ENCODE measurements at regions not wholly inside any gene's neighbourhood (a gene's known extent, or its start where the extent isn't known, plus 50 kb on each side); places are given as distances from the start of the nearest gene placed in this dataset.

DNA sequence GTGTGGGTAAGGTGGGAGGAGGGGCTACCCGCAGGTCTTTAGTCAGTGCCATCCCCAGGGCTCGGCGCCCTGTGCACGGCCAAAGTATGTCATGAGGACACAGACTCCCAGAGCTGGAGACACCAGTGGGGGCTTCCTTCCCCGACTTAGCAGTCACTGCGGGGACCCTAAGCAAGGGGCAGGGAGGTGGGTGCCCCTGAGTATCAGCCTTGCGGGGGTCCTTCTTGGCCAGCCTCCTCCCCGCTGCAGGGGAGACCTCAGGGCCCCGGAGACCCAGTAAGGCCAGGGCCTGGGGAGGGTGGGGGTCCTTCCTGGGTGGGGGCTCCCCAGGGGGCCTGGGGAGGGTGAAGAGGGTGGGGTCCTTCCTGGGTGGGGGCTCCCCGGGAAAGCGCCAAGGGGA is 673.8 kb downstream of the BRD1 start:
- Histone ChIP-seq H3K9ac (ENCODE audit: low read length) (no peak overlapping the region), H3K36me3 (ENCODE audit: insufficient read depth, low read length) (no peaks in the 10 kb centered on the region), H4K20me1 (ENCODE audit: insufficient read depth, low read depth, low read length) (no peaks in the 10 kb centered on the region), H3K27me3 (ENCODE audit: low read length) (no peaks in the 10 kb centered on the region), H3K9me2 (replicated peaks; ENCODE audit: insufficient read depth, low read length) (no peaks in the 10 kb centered on the region), H2AFZ (ENCODE audit: low read length) (no peak overlapping the region), H3K79me2 (ENCODE audit: low read length) (no peaks in the 10 kb centered on the region), H3K4me1 (ENCODE audit: low read length) (no peaks in the 10 kb centered on the region), H3K9me3 (ENCODE audit: low read length) (no peaks in the 10 kb centered on the region), H3K4me3 (ENCODE audit: low read length) (no peak overlapping the region), H3K4me2 (ENCODE audit: low read depth, low read length, poor library complexity, severe bottlenecking) (no peak overlapping the region), H3K27ac (ENCODE audit: low read length) (no peak overlapping the region)
- DNase-seq, result no peak

DNA sequence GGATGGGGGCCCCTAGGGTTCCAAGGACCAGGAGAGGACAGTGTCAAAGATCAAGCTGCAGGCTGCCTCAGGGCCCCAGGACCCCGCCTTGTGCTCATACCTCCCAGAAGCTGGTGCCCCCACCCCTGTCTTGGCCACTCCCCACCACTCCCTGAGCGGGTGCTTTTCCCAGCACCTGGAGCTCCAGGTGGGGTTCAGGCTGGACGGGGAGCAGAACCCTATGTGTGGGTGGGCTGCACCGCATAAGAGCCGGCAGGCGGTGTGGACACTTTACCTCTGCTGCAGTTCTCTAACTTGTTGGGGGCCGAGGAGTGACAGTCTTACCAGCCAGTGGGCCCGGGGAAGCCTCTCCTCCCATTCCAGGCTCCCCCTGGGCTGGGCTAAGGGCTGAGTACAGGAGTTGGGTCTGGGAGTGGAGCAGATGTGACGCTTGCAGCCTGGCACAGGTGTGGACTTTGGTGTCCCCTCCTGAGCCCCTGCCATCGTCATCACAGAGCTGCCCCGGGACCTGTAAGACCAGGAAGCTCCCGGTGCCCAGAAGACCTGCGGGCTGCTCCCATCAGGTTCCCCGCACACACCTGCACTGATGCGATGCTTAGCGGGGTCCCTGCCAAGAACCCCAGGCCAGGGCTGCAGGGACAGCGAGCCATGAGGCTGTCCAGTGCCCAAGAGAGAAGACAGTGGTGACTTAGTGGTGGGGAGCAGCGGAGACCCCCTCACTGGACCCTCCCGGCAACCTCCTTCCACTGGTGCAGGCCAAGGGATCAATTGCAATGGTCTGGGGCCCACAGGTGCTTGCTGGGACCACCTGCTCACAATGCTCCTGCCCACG is 674.5 kb downstream of the BRD1 start:
- Histone ChIP-seq H3K9me3 (ENCODE audit: low read length) (no peaks in the 10 kb centered on the region), H3K4me3 (ENCODE audit: low read length) (no peak overlapping the region), H4K20me1 (ENCODE audit: insufficient read depth, low read depth, low read length) (no peaks in the 10 kb centered on the region), H3K9ac (ENCODE audit: low read length) (no peak overlapping the region), H2AFZ (ENCODE audit: low read length) (no peak overlapping the region), H3K27ac (ENCODE audit: low read length) (no peak overlapping the region), H3K79me2 (ENCODE audit: low read length) (no peaks in the 10 kb centered on the region), H3K27me3 (ENCODE audit: low read length) (no peaks in the 10 kb centered on the region), H3K4me2 (ENCODE audit: low read depth, low read length, poor library complexity, severe bottlenecking) (no peak overlapping the region), H3K9me2 (replicated peaks; ENCODE audit: insufficient read depth, low read length) (no peaks in the 10 kb centered on the region), H3K36me3 (ENCODE audit: insufficient read depth, low read length) (no peaks in the 10 kb centered on the region), H3K4me1 (ENCODE audit: low read length) (no peaks in the 10 kb centered on the region)
- no peak for DNase-seq

DNA sequence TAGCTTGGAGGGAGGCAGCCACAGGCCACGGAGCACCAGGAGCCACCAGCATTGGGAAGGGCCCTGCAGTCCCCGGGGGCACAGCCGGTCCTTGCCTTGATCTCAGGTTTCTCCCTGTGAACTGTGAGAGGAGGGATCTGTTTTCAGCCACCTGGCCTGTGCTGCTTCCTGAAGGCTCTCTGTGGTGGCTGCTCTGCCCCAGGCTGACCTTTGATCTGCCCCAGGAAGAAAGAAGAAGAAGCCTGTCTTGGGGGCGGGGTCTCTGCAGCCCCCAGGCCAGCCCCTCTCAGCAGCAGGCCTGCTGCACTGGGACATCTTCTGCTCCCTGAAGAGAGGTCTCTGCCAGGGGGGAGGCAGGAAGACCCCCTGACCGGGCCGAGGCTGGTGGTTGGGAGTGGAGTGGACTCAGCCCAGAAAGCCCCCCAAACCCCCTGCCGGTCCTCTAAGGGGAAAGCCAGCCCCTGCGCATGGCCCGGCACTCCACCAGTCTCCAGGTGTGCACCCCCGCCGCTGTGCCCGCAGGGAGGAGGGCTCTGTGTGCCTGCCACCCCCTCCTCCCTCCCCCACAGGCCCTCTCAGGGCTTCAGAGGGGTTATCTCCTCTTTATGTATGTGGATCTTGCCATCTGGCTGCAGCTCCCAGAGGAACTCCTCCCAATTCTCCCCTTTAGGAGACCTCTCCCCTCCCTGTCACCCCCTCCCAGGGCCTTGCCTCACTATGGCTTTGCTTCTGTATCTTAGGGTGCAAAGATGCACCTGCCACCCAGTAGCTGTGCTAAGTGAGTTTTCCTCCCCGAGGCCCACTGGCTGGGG is 675.3 kb downstream of the BRD1 start:
- Histone ChIP-seq H4K20me1 (ENCODE audit: insufficient read depth, low read depth, low read length) (no peaks in the 10 kb centered on the region), H3K27me3 (ENCODE audit: low read length) (no peaks in the 10 kb centered on the region)
- DNase-seq, result no peak

DNA sequence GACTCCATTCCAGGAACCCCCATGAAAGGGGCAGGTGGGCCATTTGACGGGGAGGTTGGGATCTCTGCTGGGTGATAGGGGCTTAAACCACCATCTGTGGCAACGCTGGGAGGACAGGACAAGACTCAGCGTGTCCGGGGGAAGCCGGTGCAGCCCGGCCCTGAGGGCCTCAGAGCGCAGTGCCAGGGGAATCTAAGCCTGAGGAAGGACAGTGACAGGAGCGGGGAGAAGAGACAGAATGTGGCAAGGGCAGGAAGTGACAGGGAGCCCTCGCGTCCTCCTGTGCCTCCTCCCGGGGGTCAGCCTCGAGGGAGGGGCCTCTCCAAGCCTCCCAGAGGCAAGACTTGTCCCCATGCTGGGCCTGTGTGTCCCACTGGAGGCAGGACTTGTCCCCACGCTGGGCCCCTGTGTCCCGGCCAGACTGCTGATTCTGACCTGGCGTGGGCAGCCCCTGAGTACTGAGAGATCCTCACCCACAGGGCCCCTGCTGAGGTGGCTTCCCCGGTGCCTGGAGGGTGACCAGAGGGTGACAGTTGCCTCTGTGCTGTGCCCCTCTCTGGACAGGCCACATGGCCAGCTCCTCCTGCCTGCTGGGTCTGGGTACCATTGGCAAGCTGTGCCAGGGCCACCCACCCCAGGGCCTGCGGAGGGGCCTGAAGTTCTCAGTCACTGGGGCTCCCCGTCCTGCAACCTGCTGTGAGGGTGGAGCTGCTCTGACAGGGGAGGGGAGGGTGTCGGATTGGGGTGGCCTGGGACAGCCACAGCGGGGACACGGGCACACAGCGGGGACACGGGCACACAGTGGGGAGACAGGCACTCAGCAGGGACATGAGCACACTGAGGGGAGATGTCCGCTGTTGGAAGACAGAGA is 676.2 kb downstream of the BRD1 start:
- Histone ChIP-seq H3K4me3 (ENCODE audit: low read length) (no peak overlapping the region), H3K79me2 (ENCODE audit: low read length) (no peaks in the 10 kb centered on the region)

More for the DNA sequence above, 675.3 kb downstream of the BRD1 start:
- Histone ChIP-seq H3K9me2 (replicated peaks; ENCODE audit: insufficient read depth, low read length) (no peaks in the 10 kb centered on the region), H3K9ac (ENCODE audit: low read length) (no peak overlapping the region), H3K9me3 (ENCODE audit: low read length) (no peaks in the 10 kb centered on the region), H3K4me3 (ENCODE audit: low read length) (no peak overlapping the region), H3K79me2 (ENCODE audit: low read length) (no peaks in the 10 kb centered on the region), H3K4me1 (ENCODE audit: low read length) (no peaks in the 10 kb centered on the region), H3K27ac (ENCODE audit: low read length) (no peak overlapping the region), H3K4me2 (ENCODE audit: low read depth, low read length, poor library complexity, severe bottlenecking) (no peak overlapping the region), H3K36me3 (ENCODE audit: insufficient read depth, low read length) (no peaks in the 10 kb centered on the region), H2AFZ (ENCODE audit: low read length) (no peak overlapping the region)

DNA sequence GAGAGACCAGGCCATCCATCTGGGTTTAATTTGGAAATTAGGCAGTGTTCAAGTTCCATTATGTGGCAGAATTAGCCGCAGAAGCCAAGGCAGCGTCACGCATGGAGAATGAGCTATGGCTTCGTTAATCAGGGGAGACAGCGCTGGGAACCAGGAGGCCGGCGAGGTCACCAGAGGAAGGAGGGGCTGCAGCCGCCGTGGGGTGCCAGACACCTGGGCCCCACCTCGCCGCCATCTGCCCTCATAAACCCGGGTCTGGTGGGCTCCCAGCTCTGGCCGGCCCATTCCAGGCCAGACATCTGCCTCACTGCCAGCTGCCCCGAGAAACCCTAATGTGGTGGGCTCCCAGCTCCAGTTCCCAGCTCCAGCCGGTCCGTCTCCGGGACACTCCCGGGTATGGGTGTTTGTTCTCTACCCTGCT is 676.9 kb downstream of the BRD1 start:
- Histone ChIP-seq H3K9ac (ENCODE audit: low read length) (no peak overlapping the region), H3K9me3 (ENCODE audit: low read length) (no peaks in the 10 kb centered on the region), H3K4me2 (ENCODE audit: low read depth, low read length, poor library complexity, severe bottlenecking) (no peak overlapping the region), H3K4me1 (ENCODE audit: low read length) (no peaks in the 10 kb centered on the region), H2AFZ (ENCODE audit: low read length) (no peak overlapping the region), H3K36me3 (ENCODE audit: insufficient read depth, low read length) (no peaks in the 10 kb centered on the region), H3K4me3 (ENCODE audit: low read length) (no peak overlapping the region), H3K27ac (ENCODE audit: low read length) (no peak overlapping the region), H3K79me2 (ENCODE audit: low read length) (no peaks in the 10 kb centered on the region), H3K9me2 (replicated peaks; ENCODE audit: insufficient read depth, low read length) (no peaks in the 10 kb centered on the region), H3K27me3 (ENCODE audit: low read length) (0 out of 2 replicates have a peak, but pooled peaks cover 2% of the 10 kb centered on the region), H4K20me1 (ENCODE audit: insufficient read depth, low read depth, low read length) (no peaks in the 10 kb centered on the region)
- no peak for DNase-seq

More for the DNA sequence above, 676.2 kb downstream of the BRD1 start:
- DNase-seq, result no peak
- Histone ChIP-seq H4K20me1 (ENCODE audit: insufficient read depth, low read depth, low read length) (no peaks in the 10 kb centered on the region), H3K9ac (ENCODE audit: low read length) (no peak overlapping the region), H3K4me1 (ENCODE audit: low read length) (no peaks in the 10 kb centered on the region), H3K4me2 (ENCODE audit: low read depth, low read length, poor library complexity, severe bottlenecking) (no peak overlapping the region), H3K9me3 (ENCODE audit: low read length) (no peaks in the 10 kb centered on the region), H3K36me3 (ENCODE audit: insufficient read depth, low read length) (no peaks in the 10 kb centered on the region), H3K27ac (ENCODE audit: low read length) (no peak overlapping the region), H3K27me3 (ENCODE audit: low read length) (no peaks in the 10 kb centered on the region), H3K9me2 (replicated peaks; ENCODE audit: insufficient read depth, low read length) (no peaks in the 10 kb centered on the region), H2AFZ (ENCODE audit: low read length) (no peak overlapping the region)

DNA sequence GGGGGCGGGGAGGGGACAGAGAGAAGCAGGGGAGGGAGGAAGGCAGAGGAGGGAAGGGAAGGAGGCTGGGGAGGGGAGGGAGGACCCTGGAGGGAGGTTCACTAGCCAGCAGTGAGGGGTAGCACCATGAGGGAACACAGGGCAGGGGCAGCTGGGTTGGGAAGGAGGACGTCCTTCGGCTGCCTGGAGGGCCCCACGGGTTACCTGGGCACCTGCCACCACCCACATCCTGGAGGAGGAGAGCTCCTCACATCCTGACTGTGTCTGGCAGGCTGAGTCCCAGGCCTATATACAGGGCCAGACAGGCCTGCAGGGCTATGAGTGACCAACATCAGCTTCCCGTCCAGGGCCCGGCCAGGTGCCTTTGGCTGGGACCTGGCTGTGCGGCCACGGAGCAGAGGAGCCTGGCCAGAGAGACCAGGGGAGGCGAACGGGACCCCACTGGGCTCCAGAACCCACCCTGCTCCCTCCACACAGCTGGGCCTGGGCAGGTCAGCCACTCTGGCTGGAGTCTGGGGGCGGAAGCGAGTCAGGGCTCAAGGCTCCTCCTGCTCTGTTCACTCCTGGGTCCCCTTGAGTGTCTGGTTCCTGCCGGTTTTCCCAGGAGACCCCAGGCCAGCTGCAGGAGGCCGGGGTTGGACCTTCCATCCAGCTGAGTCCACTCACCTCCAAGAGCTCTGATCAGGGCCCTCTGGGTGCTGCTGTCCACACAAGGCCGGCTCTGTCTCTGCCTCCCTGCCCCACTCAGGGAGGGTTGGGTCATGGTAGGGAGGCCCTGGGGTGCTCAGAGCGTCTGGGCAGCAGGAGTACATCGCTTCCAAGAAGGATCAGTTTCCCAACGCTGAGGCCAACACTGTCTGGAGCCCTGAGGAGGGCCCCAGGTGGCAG is 677.7 kb downstream of the BRD1 start:
- Histone ChIP-seq H3K9me3 (ENCODE audit: low read length) (no peaks in the 10 kb centered on the region), H3K4me2 (ENCODE audit: low read depth, low read length, poor library complexity, severe bottlenecking) (no peak overlapping the region), H4K20me1 (ENCODE audit: insufficient read depth, low read depth, low read length) (no peaks in the 10 kb centered on the region), H2AFZ (ENCODE audit: low read length) (no peak overlapping the region), H3K9ac (ENCODE audit: low read length) (no peak overlapping the region), H3K79me2 (ENCODE audit: low read length) (no peaks in the 10 kb centered on the region), H3K27ac (ENCODE audit: low read length) (no peak overlapping the region), H3K27me3 (ENCODE audit: low read length) (0 out of 2 replicates have a peak, but pooled peaks cover 3% of the 10 kb centered on the region), H3K4me3 (ENCODE audit: low read length) (no peak overlapping the region), H3K9me2 (replicated peaks; ENCODE audit: insufficient read depth, low read length) (no peaks in the 10 kb centered on the region), H3K36me3 (ENCODE audit: insufficient read depth, low read length) (no peaks in the 10 kb centered on the region), H3K4me1 (ENCODE audit: low read length) (no peaks in the 10 kb centered on the region)
- DNase-seq, result no peak

DNA sequence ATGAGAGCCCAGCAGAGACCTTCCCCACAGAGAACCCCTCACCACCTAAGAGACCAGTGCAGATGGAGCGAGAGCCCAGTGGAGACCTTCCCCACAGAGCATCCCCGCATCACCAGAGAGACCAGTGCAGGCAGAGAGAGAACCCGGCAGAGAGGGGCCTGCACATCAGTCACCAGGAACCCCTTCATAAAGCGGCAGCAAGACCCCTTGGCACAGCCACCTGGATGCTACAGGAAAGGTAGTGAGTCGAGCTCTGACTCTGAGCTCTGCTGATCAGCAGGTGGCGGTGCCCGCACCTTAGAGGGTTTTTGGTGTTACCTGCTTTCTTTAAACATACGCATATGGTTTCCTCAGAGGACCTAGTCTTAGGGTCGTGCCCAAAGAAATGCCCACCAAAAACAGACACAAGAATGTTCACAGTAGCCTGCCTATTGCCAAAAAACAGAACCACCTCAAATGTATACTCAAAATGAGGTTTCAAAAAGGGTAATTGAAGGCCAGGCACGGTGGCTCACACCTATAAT is 678.7 kb downstream of the BRD1 start:
- Histone ChIP-seq H3K4me2 (ENCODE audit: low read depth, low read length, poor library complexity, severe bottlenecking) (no peak overlapping the region), H3K27me3 (ENCODE audit: low read length) (0 out of 2 replicates have a peak, but pooled peaks cover 3% of the 10 kb centered on the region), H4K20me1 (ENCODE audit: insufficient read depth, low read depth, low read length) (no peaks in the 10 kb centered on the region), H3K79me2 (ENCODE audit: low read length) (no peaks in the 10 kb centered on the region), H3K27ac (ENCODE audit: low read length) (no peak overlapping the region), H3K9me3 (ENCODE audit: low read length) (no peaks in the 10 kb centered on the region), H3K9me2 (replicated peaks; ENCODE audit: insufficient read depth, low read length) (no peaks in the 10 kb centered on the region), H3K36me3 (ENCODE audit: insufficient read depth, low read length) (no peaks in the 10 kb centered on the region), H3K4me3 (ENCODE audit: low read length) (no peak overlapping the region), H3K9ac (ENCODE audit: low read length) (no peak overlapping the region), H3K4me1 (ENCODE audit: low read length) (no peaks in the 10 kb centered on the region), H2AFZ (ENCODE audit: low read length) (no peak overlapping the region)
- DNase-seq, result no peak

All from Karpas-422 (cell line).